Endothelial cell of umbilical vein (primary cell): ENCODE measurements at regions not wholly inside any gene's neighbourhood (a gene's known extent, or its start where the extent isn't known, plus 50 kb on each side); places are given as distances from the start of the nearest gene placed in this dataset.

Experiments used
- BruUV-seq: library from RNA; stranded (reverse); fragments of 400-500 nt; replicated peaks from 2 replicates; lab custom pipeline; 2021; lab: Mats Ljungman, UMichigan
- CTCF ChIA-PET: fragments of 300-600, 350-600 bp; sonication (Branson Sonifier 250); formaldehyde crosslinking; loops from one replicate; lab custom pipeline; 2021; ENCODE audit warnings: antibody characterized with exemption, inconsistent platforms; lab: Charles Lee
- POLR2A ChIA-PET: fragments of 300-600, 350-600 bp; sonication (Branson Sonifier 250); formaldehyde crosslinking; loops from one replicate; lab custom pipeline; 2021; ENCODE audit warnings: antibody characterized with exemption, inconsistent platforms; lab: Charles Lee
- DNase-seq: peaks from one replicate; pipeline ENCODE4 v3.0.0-alpha.2; 2011; ENCODE audit warnings: low read depth, low spot score
- FAIRE-seq: peaks from 2 replicates; lab custom pipeline; 2011; peaks lifted over from hg19 to GRCh38; lab: Jason Lieb, UNC
- H2AFZ ChIP-seq: 2 replicates; pipeline ENCODE4 v1.6.0; 2012; ENCODE audit warnings: low read depth, low read length, control low read depth, inconsistent platforms
- H3K27ac ChIP-seq: 2 replicates; pipeline ENCODE4 v1.5.1; 2011; ENCODE audit warnings: low read depth, mild to moderate bottlenecking, control low read depth, low read length, moderate library complexity; ENCODE audit not compliant: insufficient read depth
- H3K27me3 ChIP-seq, 2 experiments: 2 replicates each; pipeline versions ENCODE4 v1.6.0 to v1.6.1; 2011; ENCODE audit warnings: low read length in 2 of 2, mixed read lengths in 1 of 2; ENCODE audit not compliant: control insufficient read depth in 2 of 2, insufficient read depth in 2 of 2
- H3K36me3 ChIP-seq, 2 experiments: 2 replicates in 1 of 2; 3 replicates in 1 of 2; pipeline ENCODE4 v1.5.1; 2011; ENCODE audit warnings: low read length in 2 of 2, mild to moderate bottlenecking in 1 of 2, moderate library complexity in 1 of 2; ENCODE audit not compliant: control insufficient read depth in 2 of 2, insufficient read depth in 2 of 2; ENCODE audit errors: extremely low read depth in 1 of 2
- H3K4me1 ChIP-seq: 3 replicates; pipeline ENCODE4 v1.5.1; 2011; ENCODE audit warnings: mild to moderate bottlenecking, low read length; ENCODE audit not compliant: control insufficient read depth, insufficient read depth; ENCODE audit errors: extremely low read depth
- H3K4me2 ChIP-seq: 2 replicates; pipeline ENCODE4 v1.6.1; 2011; ENCODE audit warnings: low read length, control low read depth, mixed read lengths; ENCODE audit not compliant: insufficient read depth
- H3K4me3 ChIP-seq, 3 experiments: fragments of 200-600 bp in 1 of 3; sonication (generic), shearing (Covaris generic) in 1 of 3; replicated peaks in 1 of 3; 2 replicates each; pipeline ENCODE4 v1.5.1; 2011 to 2016; ENCODE audit warnings: control low read depth in 3 of 3, low read length in 3 of 3, mild to moderate bottlenecking in 2 of 3, inconsistent platforms in 1 of 3, low read depth in 1 of 3, moderate library complexity in 1 of 3; ENCODE audit not compliant: insufficient read depth in 1 of 3
- H3K79me2 ChIP-seq: 2 replicates; pipeline ENCODE4 v1.6.0; 2012; ENCODE audit warnings: low read length, inconsistent platforms; ENCODE audit not compliant: control insufficient read depth, insufficient read depth
- H3K9ac ChIP-seq: replicated peaks from 2 replicates; pipeline ENCODE3; 2011; ENCODE audit warnings: low read length, control low read depth; ENCODE audit not compliant: insufficient read depth; ENCODE audit errors: extremely low read depth
- H3K9me1 ChIP-seq: replicated peaks from 3 replicates; pipeline ENCODE4 v1.6.0; 2011; ENCODE audit warnings: mild to moderate bottlenecking, low read length; ENCODE audit not compliant: control insufficient read depth, insufficient read depth; ENCODE audit errors: extremely low read depth
- H3K9me3 ChIP-seq: replicated peaks from 2 replicates; pipeline ENCODE4 v1.5.1; 2012; ENCODE audit warnings: low read length, inconsistent platforms; ENCODE audit not compliant: control insufficient read depth, insufficient read depth
- H4K20me1 ChIP-seq: replicated peaks from 2 replicates; pipeline ENCODE3; 2011; ENCODE audit warnings: mild to moderate bottlenecking, low read length; ENCODE audit not compliant: control insufficient read depth, insufficient read depth; ENCODE audit errors: extremely low read depth
- EZH2 ChIP-seq: IDR thresholded peaks from 2 replicates; pipeline ENCODE4 v1.6.1; 2012; ENCODE audit warnings: borderline replicate concordance, low read depth, mild to moderate bottlenecking, moderate library complexity, low read length, inconsistent platforms; ENCODE audit not compliant: severe bottlenecking
- FOS ChIP-seq: IDR thresholded peaks from 2 replicates; pipeline ENCODE4 v1.6.1; 2011; ENCODE audit warnings: mild to moderate bottlenecking, low read length, moderate library complexity, borderline replicate concordance; ENCODE audit not compliant: insufficient read depth
- GATA2 ChIP-seq: IDR thresholded peaks from 2 replicates; pipeline ENCODE4 v1.7.0; 2011; ENCODE audit warnings: low read depth, mild to moderate bottlenecking, moderate library complexity, mixed read lengths, low read length; ENCODE audit not compliant: insufficient read length, insufficient read depth
- JUN ChIP-seq: IDR thresholded peaks from 2 replicates; pipeline ENCODE4 v1.6.1; 2011; ENCODE audit warnings: borderline replicate concordance, low read depth; ENCODE audit not compliant: insufficient read length, insufficient read depth
- MYC ChIP-seq: IDR thresholded peaks from one replicate; pipeline ENCODE4 v1.6.1; 2011; ENCODE audit warnings: mild to moderate bottlenecking, low read depth, low read length
- POLR2A ChIP-seq: IDR thresholded peaks from 2 replicates; pipeline ENCODE4 v1.6.1; 2012; ENCODE audit warnings: low read depth, mild to moderate bottlenecking, control low read depth, low read length
- POLR2AphosphoS5 ChIP-seq: IDR thresholded peaks from 2 replicates; pipeline ENCODE4 v1.6.1; 2012; ENCODE audit warnings: low read depth, mild to moderate bottlenecking, control low read depth, low read length, moderate library complexity; ENCODE audit not compliant: insufficient read depth
- dilution Hi-C: fragments of 300-500 bp; cut with MboI; formaldehyde crosslinking; loops from one replicate; pipeline ENCODE4 v1.15.0; 2019; ENCODE audit warnings: low sequenced_read_pairs; ENCODE audit not compliant: extremely low pct_ligation_motif_present
- intact Hi-C: fragments of 100-400 bp; cut with micrococcal nuclease; formaldehyde crosslinking; loops from one replicate; pipeline ENCODE4 v1.10.0; 2022
- TF ChIP-seq, protein P1 (sequence below), 2 donors: IDR thresholded peaks; 1 replicate in 1 of 2; 2 replicates in 1 of 2; pipeline ENCODE4 v1.5.1; 2011; ENCODE audit warnings: low read length in 2 of 2, mild to moderate bottlenecking in 2 of 2, moderate library complexity in 2 of 2, control low read depth in 1 of 2, inconsistent platforms in 1 of 2, low read depth in 1 of 2; ENCODE audit not compliant: insufficient read depth in 1 of 2; ENCODE audit errors: extremely low read depth in 1 of 2
- TF ChIP-seq, protein P2 (sequence below): IDR thresholded peaks from 2 replicates; pipeline ENCODE4 v1.6.1; 2011; ENCODE audit not compliant: insufficient read depth, insufficient read length

DNA sequence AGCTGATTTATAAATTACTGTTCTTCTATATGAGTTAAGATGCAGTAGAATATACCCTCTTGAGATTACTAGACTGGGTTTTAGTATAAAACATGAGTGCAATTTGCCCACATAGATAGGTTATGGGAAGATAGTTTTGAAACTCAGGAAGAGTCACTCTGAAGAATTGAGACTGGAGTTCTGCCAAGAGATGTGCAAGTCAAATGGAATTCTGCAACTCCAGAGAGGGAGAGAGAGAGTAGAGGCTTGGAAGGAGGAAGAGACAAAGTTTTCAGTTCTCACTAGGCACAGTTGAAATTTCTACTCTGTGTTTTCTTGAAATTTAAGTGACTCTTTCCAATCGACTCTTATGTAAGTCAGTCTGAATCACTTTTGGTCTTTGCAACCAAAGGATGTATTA lies 878.8 kb downstream of the TSN start:
- no peaks in the 10 kb centered on the region for H3K36me3 ChIP-seq
- no peaks in the 10 kb centered on the region for H3K9me1 ChIP-seq
- FAIRE-seq, result no peak
- TF ChIP-seq POLR2A (no peak), EZH2 (no peak), GATA2 (no peak), MYC (no peak), FOS (no peak), POLR2AphosphoS5 (no peak), JUN (no peak)
- TF ChIP-seq, protein P1, sequence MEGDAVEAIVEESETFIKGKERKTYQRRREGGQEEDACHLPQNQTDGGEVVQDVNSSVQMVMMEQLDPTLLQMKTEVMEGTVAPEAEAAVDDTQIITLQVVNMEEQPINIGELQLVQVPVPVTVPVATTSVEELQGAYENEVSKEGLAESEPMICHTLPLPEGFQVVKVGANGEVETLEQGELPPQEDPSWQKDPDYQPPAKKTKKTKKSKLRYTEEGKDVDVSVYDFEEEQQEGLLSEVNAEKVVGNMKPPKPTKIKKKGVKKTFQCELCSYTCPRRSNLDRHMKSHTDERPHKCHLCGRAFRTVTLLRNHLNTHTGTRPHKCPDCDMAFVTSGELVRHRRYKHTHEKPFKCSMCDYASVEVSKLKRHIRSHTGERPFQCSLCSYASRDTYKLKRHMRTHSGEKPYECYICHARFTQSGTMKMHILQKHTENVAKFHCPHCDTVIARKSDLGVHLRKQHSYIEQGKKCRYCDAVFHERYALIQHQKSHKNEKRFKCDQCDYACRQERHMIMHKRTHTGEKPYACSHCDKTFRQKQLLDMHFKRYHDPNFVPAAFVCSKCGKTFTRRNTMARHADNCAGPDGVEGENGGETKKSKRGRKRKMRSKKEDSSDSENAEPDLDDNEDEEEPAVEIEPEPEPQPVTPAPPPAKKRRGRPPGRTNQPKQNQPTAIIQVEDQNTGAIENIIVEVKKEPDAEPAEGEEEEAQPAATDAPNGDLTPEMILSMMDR (IDR thresholded peaks at IDR 0.05; ENCODE audit: extremely low read depth in 1 of 2, insufficient read depth in 1 of 2, low read depth in 1 of 2, low read length in 2 of 2), result no peak
- TF ChIP-seq, protein P2, sequence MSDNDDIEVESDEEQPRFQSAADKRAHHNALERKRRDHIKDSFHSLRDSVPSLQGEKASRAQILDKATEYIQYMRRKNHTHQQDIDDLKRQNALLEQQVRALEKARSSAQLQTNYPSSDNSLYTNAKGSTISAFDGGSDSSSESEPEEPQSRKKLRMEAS, result no peak
- dilution Hi-C loops, result no loop called here
- H3K27me3 ChIP-seq, result no peaks in the 10 kb centered on the region
- H2AFZ ChIP-seq, result no peak overlapping the region
- H3K9me3 ChIP-seq, result peaks cover 2% of the 10 kb centered on the region
- H4K20me1 ChIP-seq, result no peaks in the 10 kb centered on the region
- BruUV-seq, result no TSS peak
- no peak overlapping the region for H3K9ac ChIP-seq
- ChIA-PET CTCF (no interaction called here), POLR2A (no interaction called here)
- no peak overlapping the region for H3K4me3 ChIP-seq
- H3K27ac ChIP-seq, result no peak overlapping the region
- no peak overlapping the region for H3K4me2 ChIP-seq
- no peaks in the 10 kb centered on the region for H3K4me1 ChIP-seq
- no peak for DNase-seq
- intact Hi-C loops, result no loop called here
- no peaks in the 10 kb centered on the region for H3K79me2 ChIP-seq
